ENCODE measurements at regions not wholly inside any gene's neighbourhood (a gene's known extent, or its start where the extent isn't known, plus 50 kb on each side); places are given as distances from the start of the nearest gene placed in this dataset.

DNA sequence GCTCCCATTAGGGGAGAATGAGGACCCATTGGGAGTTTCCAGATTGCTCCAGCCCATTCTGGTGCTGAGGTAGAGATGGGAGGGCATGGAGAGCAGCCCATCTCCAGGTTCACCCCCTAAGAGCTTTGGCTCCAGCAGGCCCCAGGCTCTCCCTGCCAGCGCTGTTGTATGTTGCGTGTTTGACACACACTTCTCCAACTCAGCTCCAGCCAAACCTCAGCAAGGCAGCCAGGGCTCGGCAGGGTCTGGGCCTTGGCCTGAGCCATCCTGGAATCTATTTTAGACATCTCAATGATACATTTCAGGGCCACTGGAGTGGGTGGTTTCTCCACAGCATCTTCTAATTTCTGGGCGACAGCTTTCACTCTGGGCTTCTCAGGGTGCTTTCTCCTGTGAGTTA is 117.0 kb downstream of the NAV1 start:
- TF ChIP-seq POLR2A (IDR thresholded peaks at IDR 0.05; ENCODE audit: control extremely low read depth in 1 of 2, low read depth in 2 of 2, low read length in 2 of 2) (no peak), CTCF (IDR thresholded peaks at IDR 0.05; ENCODE audit: control extremely low read depth in 1 of 3, insufficient read depth in 1 of 3, low read depth in 1 of 3, low read length in 3 of 3) (no peak), POLR2AphosphoS5 (IDR thresholded peaks at IDR 0.05; ENCODE audit: low read depth, low read length) (no peak), EZH2 (IDR thresholded peaks at IDR 0.05; ENCODE audit: low read depth, low read length, severe bottlenecking) (no peak)

Measured in H1 (cell line).